B cell (primary cell): ENCODE measurements at regions not wholly inside any gene's neighbourhood (a gene's known extent, or its start where the extent isn't known, plus 50 kb on each side); places are given as distances from the start of the nearest gene placed in this dataset.

Experiments used
- CTCF ChIP-seq: fragments of 200-600 bp; IDR thresholded peaks from one replicate; pipeline ENCODE4 v1.8.0; 2022; ENCODE audit warnings: antibody characterized with exemption, mild to moderate bottlenecking
- EZH2 ChIP-seq: IDR thresholded peaks from 2 replicates; pipeline ENCODE4 v1.6.1; 2012; ENCODE audit warnings: borderline replicate concordance, low read depth, mild to moderate bottlenecking, moderate library complexity, low read length; ENCODE audit not compliant: insufficient read depth, poor library complexity, severe bottlenecking

- TF ChIP-seq EZH2 = no peak
- TF ChIP-seq CTCF = no peak
These were observed 182.5 kb downstream of the ZC3H11B start for GRCh38 chr1:219430419-219430818.
